ENCODE measurements at regions not wholly inside any gene's neighbourhood (a gene's known extent, or its start where the extent isn't known, plus 50 kb on each side); places are given as distances from the start of the nearest gene placed in this dataset.

DNA sequence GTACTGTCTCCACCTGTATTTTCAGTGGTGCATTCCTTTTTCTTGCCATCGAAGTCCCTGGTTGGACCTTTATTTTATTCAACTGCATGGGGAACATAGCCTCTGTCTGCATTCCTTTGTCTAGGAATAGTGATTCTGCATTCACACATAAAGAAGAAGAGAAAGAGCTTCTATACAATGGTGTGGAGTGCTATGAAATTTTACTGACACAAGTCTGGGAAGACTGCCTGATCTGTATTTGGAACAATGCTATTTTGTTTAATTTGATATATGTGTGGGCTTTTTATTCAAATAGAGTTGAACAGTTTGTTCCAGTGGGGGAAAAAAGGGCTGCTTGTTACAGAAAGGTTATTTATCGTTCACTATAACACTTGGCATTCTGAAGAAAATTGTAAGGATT, 375.7 kb upstream of the POU3F2 start:
- H3K4me1 ChIP-seq (ENCODE audit: control insufficient read depth in 2 of 2, insufficient read depth in 2 of 2, low read length in 2 of 2) = no peaks in the 10 kb centered on the region
- H3K9me3 ChIP-seq (ENCODE audit: control extremely low read depth in 1 of 3, control insufficient read depth in 2 of 3, insufficient read depth in 1 of 3, low read length in 2 of 3) = no peaks in the 10 kb centered on the region
- H3K27ac Mint-ChIP-seq = no peak overlapping the region
- no peaks in the 10 kb centered on the region for H4K20me1 ChIP-seq (ENCODE audit: control insufficient read depth, insufficient read depth, low read length, poor library complexity, severe bottlenecking)
- no peak overlapping the region for H3K4me2 ChIP-seq (replicated peaks; ENCODE audit: low read depth, low read length, poor library complexity, severe bottlenecking)
- no peak overlapping the region for H3K27ac ChIP-seq (ENCODE audit: low read length in 2 of 2)
- no peaks in the 10 kb centered on the region for H3K36me3 ChIP-seq (replicated peaks in 1 of 2; ENCODE audit: control extremely low read depth in 1 of 2, control insufficient read depth in 1 of 2, extremely low read depth in 1 of 2, insufficient read depth in 2 of 2, low read length in 1 of 2)
- no peaks in the 10 kb centered on the region for H3K4me1 Mint-ChIP-seq
- H3K79me2 ChIP-seq (ENCODE audit: control insufficient read depth, insufficient read depth, low read length) = no peaks in the 10 kb centered on the region
- no peaks in the 10 kb centered on the region for H3K27me3 ChIP-seq (replicated peaks in 1 of 4; ENCODE audit: control extremely low read depth in 1 of 4, control insufficient read depth in 3 of 4, insufficient read depth in 4 of 4, low read length in 3 of 4)
- ATAC-seq (ENCODE audit: low read depth) (no peak), DNase-seq (no peak)
- no peak overlapping the region for H2AFZ ChIP-seq (ENCODE audit: insufficient read depth, low read depth, low read length, poor library complexity, severe bottlenecking)
- CTCF ChIA-PET = no interaction called here
- no peak overlapping the region for H3K9ac ChIP-seq (ENCODE audit: low read length)
- H3K4me3 ChIP-seq (ENCODE audit: control extremely low read depth in 1 of 5, extremely low read depth in 1 of 5, insufficient read depth in 1 of 5, low read depth in 2 of 5, low read length in 4 of 5) = no peak overlapping the region
- no peaks in the 10 kb centered on the region for H3K27me3 Mint-ChIP-seq
- no peaks in the 10 kb centered on the region for H3K9me3 Mint-ChIP-seq (ENCODE audit: insufficient read depth)
- no peak overlapping the region for H3K4me3 Mint-ChIP-seq
- TF ChIP-seq EZH2 (IDR thresholded peaks at IDR 0.05; ENCODE audit: borderline replicate concordance, insufficient read depth, low read depth, low read length, poor library complexity, severe bottlenecking) = no peak
- no peak for TF ChIP-seq CTCF (IDR thresholded peaks at IDR 0.05)
- 83% methylated on average over 1 of the region's 2 CpGs for WGBS (ENCODE audit: insufficient coverage)
- POLR2A ChIA-PET = no interaction called here
- intact Hi-C loops (cut with micrococcal nuclease) = no loop called here

DNA sequence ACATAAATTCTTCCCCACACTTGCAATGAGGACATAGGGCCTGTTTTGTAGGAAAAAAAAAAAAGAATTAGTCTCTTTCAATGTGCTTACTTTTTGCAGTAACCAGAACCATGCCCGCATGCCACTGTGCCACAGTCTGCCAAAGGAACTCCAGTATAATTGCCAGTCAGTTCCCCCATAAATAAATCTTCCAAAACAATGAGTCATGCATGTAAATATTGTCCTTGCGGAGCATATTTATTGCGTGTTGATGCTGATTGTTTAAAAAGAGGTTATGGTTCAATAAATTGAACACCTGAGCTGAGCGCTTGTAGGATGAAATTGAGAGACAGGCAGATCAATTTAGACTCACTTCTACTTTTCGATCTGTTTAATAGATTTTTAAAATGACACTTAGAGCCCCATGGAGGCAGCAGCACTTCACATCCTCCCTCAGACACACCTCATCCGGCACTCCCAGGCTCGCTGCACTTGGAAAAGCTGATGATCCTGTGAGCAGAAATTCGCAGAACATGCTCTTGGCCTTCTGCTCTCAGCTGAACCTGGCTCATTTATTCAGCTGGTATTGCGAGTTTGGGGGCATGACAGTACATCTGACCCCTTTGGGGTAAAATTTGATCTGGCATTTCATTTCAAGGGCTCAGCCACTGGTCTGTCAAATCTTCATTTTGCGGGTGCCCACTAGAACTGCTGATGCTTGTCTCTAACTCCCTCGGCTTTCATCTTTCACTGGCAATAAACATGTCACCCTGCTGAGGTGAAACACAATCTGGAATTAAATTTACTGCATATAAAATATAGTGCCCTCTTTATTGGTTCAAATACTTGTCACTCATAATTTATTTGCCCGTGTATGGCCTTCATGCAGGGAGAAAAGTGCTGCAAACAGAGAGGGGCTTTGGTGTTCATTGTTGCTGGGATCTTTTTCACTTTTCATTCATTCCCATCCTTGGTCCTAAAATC, 371.1 kb upstream of the POU3F2 start:
- no peaks in the 10 kb centered on the region for H4K20me1 ChIP-seq (ENCODE audit: control insufficient read depth, insufficient read depth, low read length, poor library complexity, severe bottlenecking)
- no peak overlapping the region for H2AFZ ChIP-seq (ENCODE audit: insufficient read depth, low read depth, low read length, poor library complexity, severe bottlenecking)
- no peak overlapping the region for H3K9ac ChIP-seq (ENCODE audit: low read length)
- H3K9me3 ChIP-seq (ENCODE audit: control extremely low read depth in 1 of 3, control insufficient read depth in 2 of 3, insufficient read depth in 1 of 3, low read length in 2 of 3) = no peaks in the 10 kb centered on the region
- no peaks in the 10 kb centered on the region for H3K79me2 ChIP-seq (ENCODE audit: control insufficient read depth, insufficient read depth, low read length)
- intact Hi-C loops (cut with micrococcal nuclease) = no loop called here
- H3K4me2 ChIP-seq (replicated peaks; ENCODE audit: low read depth, low read length, poor library complexity, severe bottlenecking) = no peak overlapping the region
- no peak overlapping the region for H3K27ac ChIP-seq (ENCODE audit: low read length in 2 of 2)
- no peaks in the 10 kb centered on the region for H3K36me3 ChIP-seq (replicated peaks in 1 of 2; ENCODE audit: control extremely low read depth in 1 of 2, control insufficient read depth in 1 of 2, extremely low read depth in 1 of 2, insufficient read depth in 2 of 2, low read length in 1 of 2)
- ChIA-PET CTCF (no interaction called here), POLR2A (no interaction called here)
- H3K27me3 ChIP-seq (replicated peaks in 1 of 4; ENCODE audit: control extremely low read depth in 1 of 4, control insufficient read depth in 3 of 4, insufficient read depth in 4 of 4, low read length in 3 of 4) = no peaks in the 10 kb centered on the region
- WGBS (ENCODE audit: insufficient coverage) = 78% methylated on average over 6 of the region's 12 CpGs
- Mint-ChIP-seq H3K4me1 (no peaks in the 10 kb centered on the region), H3K4me3 (no peak overlapping the region), H3K27me3 (peaks cover 3% of the 10 kb centered on the region), H3K9me3 (ENCODE audit: insufficient read depth) (no peaks in the 10 kb centered on the region), H3K27ac (no peak overlapping the region)
- H3K4me3 ChIP-seq (ENCODE audit: control extremely low read depth in 1 of 5, extremely low read depth in 1 of 5, insufficient read depth in 1 of 5, low read depth in 2 of 5, low read length in 4 of 5) = no peak overlapping the region
- H3K4me1 ChIP-seq (ENCODE audit: control insufficient read depth in 2 of 2, insufficient read depth in 2 of 2, low read length in 2 of 2) = no peaks in the 10 kb centered on the region
- ATAC-seq (ENCODE audit: low read depth) (no peak), DNase-seq (no peak)
- TF ChIP-seq CTCF (IDR thresholded peaks at IDR 0.05) = no peak
- no peak for TF ChIP-seq EZH2 (IDR thresholded peaks at IDR 0.05; ENCODE audit: borderline replicate concordance, insufficient read depth, low read depth, low read length, poor library complexity, severe bottlenecking)

All from B cell (primary cell).